ENCODE measurements at regions not wholly inside any gene's neighbourhood (a gene's known extent, or its start where the extent isn't known, plus 50 kb on each side); places are given as distances from the start of the nearest gene placed in this dataset.
A peak's percentile ranks its signal among the peaks of the same experiment; 100 is the strongest.

DNA sequence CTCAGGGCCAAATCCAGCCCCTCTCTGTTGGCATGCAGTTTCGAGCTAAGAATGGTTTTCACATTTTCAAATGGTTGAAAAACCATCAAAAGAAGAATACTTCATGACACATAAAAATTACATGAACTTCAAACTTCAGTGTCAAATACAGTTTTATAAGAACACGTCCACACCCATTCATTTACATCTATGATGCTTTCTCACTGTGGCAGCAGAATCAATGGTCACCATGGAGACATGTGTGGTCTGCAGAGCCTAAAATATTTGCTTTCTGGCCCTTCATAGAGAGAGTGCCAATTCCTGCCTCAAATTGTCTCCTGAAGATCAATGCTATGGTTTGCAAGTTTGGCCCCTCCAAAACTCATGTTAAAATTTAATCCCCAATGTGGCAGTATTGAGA is 405.8 kb downstream of the OCA2 start:
- DNase-seq (ENCODE audit: low read depth in 2 of 2), result no peak
- no peak overlapping the region for H3K4me3 ChIP-seq (replicated peaks in 1 of 2; ENCODE audit: low read depth in 2 of 2, low read length in 2 of 2)
- TF ChIP-seq, protein P1, sequence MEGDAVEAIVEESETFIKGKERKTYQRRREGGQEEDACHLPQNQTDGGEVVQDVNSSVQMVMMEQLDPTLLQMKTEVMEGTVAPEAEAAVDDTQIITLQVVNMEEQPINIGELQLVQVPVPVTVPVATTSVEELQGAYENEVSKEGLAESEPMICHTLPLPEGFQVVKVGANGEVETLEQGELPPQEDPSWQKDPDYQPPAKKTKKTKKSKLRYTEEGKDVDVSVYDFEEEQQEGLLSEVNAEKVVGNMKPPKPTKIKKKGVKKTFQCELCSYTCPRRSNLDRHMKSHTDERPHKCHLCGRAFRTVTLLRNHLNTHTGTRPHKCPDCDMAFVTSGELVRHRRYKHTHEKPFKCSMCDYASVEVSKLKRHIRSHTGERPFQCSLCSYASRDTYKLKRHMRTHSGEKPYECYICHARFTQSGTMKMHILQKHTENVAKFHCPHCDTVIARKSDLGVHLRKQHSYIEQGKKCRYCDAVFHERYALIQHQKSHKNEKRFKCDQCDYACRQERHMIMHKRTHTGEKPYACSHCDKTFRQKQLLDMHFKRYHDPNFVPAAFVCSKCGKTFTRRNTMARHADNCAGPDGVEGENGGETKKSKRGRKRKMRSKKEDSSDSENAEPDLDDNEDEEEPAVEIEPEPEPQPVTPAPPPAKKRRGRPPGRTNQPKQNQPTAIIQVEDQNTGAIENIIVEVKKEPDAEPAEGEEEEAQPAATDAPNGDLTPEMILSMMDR (IDR thresholded peaks at IDR 0.05; ENCODE audit: low read depth, low read length), result no peak

DNA sequence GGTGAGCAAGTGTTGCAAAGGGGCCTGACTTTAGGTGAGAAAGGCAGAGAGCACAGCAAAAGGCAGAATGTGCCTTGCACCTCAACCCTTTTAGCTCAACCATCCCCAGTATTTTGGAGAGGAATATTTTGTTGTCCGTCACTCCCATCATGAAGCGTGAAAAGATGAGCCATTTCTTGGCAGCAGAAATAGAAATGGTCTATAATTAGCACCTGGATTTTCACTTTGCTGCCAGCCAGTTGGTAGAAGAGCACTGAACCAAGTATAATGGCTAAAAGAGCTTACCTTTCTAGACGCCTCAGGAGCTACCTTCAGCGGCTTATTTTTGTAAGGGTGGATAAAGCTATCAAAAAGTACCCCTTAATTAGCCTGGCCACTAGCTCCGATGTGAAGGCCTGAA is 406.7 kb downstream of the OCA2 start:
- DNase-seq (ENCODE audit: low read depth in 2 of 2), result no peak
- TF ChIP-seq, protein P1 (IDR thresholded peaks at IDR 0.05; ENCODE audit: low read depth, low read length), result no peak
- no peak overlapping the region for H3K4me3 ChIP-seq (replicated peaks in 1 of 2; ENCODE audit: low read depth in 2 of 2, low read length in 2 of 2)

DNA sequence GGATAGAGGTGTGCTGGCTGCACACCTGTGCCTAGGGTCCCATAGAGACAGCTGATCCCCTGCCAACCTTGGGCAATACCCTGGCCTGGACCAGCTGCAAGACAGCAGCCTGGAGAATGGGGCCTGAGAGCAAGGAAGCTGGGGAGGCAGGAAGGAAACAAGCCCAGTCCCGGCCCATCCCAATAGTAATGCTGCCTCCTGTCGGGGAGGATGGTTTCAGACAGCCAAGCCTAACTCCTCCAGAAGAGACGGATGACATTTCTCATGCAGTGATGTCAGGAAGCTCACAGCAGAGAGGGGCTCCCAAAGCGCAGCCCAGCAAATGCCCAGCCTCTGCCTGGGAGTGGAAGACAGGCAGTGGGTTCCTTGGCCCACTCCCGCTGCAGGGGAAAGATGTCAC is 408.8 kb downstream of the OCA2 start:
- no peak overlapping the region for H3K4me3 ChIP-seq (replicated peaks in 1 of 2; ENCODE audit: low read depth in 2 of 2, low read length in 2 of 2)
- TF ChIP-seq, protein P1 (IDR thresholded peaks at IDR 0.05; ENCODE audit: low read depth, low read length), result no peak
- DNase-seq (ENCODE audit: low read depth in 2 of 2), result no peak

DNA sequence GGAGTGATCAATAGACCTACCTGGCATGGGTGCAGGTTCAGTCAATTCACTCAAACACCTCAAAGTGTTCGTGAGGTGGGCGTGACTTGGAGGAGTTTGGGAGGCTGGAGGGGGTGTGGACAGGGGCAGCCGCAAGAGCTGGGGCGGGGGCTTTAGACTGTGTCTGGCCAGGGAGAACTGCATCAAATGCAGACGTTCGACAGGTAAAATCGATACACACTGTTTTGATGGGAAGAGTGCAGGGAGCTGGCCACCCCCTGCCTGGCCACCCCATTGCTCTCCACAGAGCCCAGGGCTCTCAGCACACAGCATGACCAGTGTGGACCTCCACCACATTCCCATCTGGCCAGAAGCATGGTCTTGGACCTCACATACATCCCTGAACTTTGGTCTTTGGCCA is 412.1 kb downstream of the OCA2 start:
- H3K4me3 ChIP-seq (replicated peaks in 1 of 2; ENCODE audit: low read depth in 2 of 2, low read length in 2 of 2), result no peak overlapping the region
- DNase-seq (ENCODE audit: low read depth in 2 of 2), result no peak
- TF ChIP-seq, protein P1 (IDR thresholded peaks at IDR 0.05; ENCODE audit: low read depth, low read length), result no peak

DNA sequence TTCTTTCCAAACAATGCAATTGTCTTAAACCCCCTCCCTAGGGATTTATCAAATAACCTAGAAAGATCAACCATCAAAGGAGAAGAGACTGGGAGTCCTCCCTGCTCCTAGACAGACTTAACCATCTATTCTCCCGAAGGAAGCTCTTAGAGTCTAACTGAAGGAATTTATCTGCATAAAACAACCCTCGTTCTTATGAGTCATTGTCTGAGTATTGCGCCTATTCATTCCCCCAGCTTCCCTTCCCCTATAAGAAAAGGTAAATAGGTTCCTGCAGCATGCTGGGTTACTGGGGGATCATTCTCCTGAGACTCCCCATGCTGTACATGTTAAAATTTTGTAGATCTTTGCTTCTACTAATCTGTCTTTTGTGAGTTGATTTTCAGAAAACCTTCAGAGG is 412.7 kb downstream of the OCA2 start:
- peak in 1 of 2 donors; percentile 1 for DNase-seq (ENCODE audit: low read depth in 2 of 2)
- TF ChIP-seq, protein P1 (IDR thresholded peaks at IDR 0.05; ENCODE audit: low read depth, low read length), result no peak
- H3K4me3 ChIP-seq (replicated peaks in 1 of 2; ENCODE audit: low read depth in 2 of 2, low read length in 2 of 2), result no peak overlapping the region

DNA sequence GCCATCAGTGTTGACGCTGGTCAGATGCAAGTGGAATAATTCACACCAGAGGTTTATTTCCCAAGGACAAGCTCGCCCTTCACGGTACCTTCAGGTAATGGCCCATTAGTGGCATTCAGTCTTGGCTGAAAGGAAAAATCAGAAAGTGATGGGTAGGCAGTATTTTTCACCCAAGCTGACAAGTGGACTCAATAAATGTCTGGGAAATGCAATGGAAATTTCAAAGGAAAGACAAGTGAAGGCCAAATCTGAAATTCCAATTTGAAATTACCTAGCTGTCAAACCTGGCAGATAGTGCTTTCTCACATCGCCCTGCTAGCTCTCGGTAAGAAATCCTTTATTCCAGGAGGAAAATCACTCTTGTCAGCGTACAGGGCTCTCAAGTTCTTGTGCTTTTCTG is 413.5 kb downstream of the OCA2 start:
- TF ChIP-seq, protein P1 (IDR thresholded peaks at IDR 0.05; ENCODE audit: low read depth, low read length), result no peak
- no peak overlapping the region for H3K4me3 ChIP-seq (replicated peaks in 1 of 2; ENCODE audit: low read depth in 2 of 2, low read length in 2 of 2)
- no peak for DNase-seq (ENCODE audit: low read depth in 2 of 2)

DNA sequence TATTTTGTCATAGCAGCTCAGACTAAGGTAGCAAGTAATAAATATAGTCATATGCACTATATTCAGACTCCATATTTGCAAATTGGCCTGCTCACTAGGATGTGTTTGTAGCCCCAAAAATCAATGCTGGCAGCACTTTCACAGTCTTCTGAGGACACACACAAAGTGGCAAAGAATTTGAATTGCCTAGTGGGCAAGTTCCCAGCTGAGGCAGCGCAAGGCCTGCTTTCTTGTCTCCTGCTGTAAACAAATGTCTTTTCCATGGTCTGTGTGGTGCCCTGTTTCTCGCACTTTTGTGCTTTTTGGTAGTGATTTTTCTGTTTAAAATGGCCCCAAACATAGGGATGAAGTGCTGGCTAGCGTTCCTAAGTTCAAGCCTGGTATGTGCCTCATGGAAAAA is 416.0 kb downstream of the OCA2 start:
- H3K4me3 ChIP-seq (replicated peaks in 1 of 2; ENCODE audit: low read depth in 2 of 2, low read length in 2 of 2), result no peak overlapping the region
- TF ChIP-seq, protein P1 (IDR thresholded peaks at IDR 0.05; ENCODE audit: low read depth, low read length), result no peak
- no peak for DNase-seq (ENCODE audit: low read depth in 2 of 2)
